Activated effector memory CD4-positive, alpha-beta T cell treated with anti-CD3 and anti-CD28 coated beads, Interleukin-2, amount 50 U/mL, for 16 hours (primary cell): ENCODE measurements at regions not wholly inside any gene's neighbourhood (a gene's known extent, or its start where the extent isn't known, plus 50 kb on each side); places are given as distances from the start of the nearest gene placed in this dataset.

Source experiments
- DNase-seq: peaks from one replicate; pipeline ENCODE4 v3.0.0-alpha.2; 2020

GRCh38 chr6:102493485-102493884 is 1100.0 kb downstream of the GRIK2 start:
- DNase-seq = no peak

DNA sequence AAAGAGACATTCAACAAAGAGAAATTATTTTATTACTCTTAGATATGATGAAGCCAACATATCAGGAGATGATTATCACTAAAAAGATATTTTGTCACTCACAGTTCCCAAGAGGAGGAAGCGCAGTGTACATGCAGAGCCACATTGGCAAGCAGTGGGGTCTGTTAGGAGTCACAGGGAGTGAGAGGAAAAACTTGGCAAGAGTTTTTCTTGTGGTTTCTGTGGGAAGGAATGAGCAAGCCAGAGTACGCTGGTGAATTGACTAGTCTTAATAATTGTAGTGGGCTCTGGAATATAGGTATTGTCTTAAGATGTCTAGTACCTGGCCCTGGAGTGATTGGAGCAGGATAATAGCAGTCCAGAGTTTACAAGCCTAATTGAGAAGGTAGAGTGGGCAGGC is 1095.2 kb downstream of the GRIK2 start:
- DNase-seq = no peak

GRCh38 chr6:102485480-102485879 is 1092.0 kb downstream of the GRIK2 start:
- DNase-seq = no peak

GRCh38 chr6:102474041-102474807 is 1080.7 kb downstream of the GRIK2 start:
- DNase-seq = no peak

DNA sequence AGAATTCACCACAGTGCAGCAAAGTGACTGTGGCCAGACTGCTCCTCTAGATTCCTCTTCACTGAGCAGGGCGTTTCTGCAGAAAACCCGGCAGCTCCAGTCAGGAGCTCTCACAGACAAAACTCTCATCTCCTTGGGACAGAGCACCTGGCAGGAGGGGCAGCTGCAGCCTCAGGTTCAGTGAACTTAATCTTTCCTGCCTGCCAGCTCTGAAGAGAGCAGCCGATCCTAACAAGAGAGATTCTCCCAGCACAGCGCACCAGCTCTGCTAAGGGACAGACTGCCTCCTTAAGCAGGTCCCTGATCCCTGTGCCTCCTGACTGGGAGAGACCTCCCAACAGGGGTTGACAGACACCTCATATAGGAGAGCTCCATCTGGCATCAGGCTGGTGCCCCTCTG is 1065.5 kb downstream of the GRIK2 start:
- DNase-seq = no peak

DNA sequence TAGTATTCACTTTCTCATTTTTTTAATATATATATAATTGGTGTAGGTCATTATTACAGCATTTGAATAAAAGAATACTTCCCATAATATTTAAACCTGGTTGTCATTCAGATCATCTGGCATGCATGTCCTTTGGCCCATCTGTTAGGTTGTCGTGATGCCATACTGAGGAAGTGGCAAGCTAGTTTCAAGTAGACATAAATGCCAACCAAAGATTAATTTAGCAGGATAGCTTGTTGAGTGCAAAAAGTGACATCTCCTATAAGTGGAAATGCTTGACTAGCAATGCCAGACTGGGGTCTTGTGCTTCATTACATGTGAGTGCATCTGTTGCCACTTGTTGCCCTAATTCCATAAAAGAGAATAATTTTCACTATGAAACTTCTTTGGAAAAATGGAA is 1044.7 kb downstream of the GRIK2 start:
- no peak for DNase-seq

GRCh38 chr6:102417368-102417998 is 1024.0 kb downstream of the GRIK2 start:
- no peak for DNase-seq

GRCh38 chr6:102415891-102416290 is 1022.4 kb downstream of the GRIK2 start:
- DNase-seq = no peak

DNA sequence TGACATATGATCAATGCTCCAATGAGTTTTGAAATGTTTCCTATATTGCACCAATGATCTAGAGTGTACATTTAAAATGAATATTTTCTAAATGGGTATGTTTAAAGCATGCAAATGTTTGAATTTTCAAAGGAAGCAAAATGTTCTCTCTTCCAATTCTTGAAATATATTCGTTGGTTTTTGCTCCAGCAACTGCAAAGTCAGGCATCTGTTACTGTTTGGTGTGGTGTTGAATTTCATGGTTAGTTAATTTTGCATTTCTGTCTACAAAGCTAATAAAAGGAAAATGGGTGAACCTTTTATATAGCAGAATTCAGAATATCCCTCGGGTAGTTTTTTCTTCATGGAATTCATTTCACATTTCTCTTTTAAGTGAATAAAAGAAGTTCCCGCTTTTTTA is 1018.3 kb downstream of the GRIK2 start:
- DNase-seq = no peak

DNA sequence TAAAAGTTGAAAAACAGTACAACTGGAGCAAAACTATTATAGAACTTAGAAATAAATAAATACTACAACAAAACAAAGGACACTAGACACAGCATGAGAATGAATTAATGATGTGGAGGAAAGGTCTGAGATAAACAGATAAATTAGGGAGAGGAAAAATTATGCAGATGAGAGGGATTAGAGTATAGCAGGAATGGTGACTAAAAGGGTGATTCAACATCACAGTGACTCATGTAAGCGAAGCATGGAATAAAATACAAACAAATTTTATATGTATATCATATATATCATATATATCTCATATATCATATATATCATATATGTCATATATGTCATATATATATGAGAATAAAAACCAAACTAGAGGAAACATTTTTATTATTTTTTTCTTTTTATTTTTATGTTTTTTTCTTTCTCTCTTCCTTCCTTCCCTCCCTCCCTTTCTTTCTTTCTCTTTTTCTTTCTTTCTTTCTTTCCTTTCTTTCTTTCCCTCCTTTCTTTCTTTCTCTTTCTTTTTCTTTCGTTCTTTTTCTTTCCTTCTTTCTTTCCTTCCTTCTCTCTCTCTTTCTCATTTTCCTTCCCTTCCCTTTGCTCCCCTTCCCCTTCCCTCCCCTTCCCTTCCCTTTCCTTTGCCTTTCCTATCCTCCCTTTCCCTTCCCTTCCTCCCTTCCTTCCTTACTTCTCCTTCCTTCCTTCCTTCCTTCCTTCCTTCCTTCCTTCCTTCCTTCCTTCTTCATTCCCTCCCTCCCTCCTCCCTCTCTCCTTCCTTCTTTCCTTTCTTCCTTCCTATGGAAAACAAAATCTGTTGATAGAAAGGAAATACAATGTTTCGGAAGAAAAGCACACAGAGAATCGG is 1014.6 kb downstream of the GRIK2 start:
- no peak for DNase-seq

DNA sequence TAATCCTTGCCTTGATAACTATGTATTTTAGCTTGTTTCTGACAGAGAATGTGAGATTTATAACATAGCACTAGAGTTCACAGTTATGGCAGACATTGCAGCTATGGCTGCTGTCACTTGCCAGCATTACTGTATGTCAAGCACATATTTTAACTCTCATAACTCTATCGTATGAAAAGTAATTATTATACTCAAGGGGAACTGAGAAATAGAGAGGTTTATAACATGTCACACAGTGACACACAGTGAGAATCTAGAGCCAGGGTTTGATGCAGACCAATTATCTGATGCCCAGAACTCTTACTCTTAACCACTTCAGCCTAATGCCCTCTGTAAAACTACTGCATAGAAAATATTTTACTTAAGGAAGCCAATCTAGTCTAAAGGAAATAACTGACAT is 1012.4 kb downstream of the GRIK2 start:
- no peak for DNase-seq

DNA sequence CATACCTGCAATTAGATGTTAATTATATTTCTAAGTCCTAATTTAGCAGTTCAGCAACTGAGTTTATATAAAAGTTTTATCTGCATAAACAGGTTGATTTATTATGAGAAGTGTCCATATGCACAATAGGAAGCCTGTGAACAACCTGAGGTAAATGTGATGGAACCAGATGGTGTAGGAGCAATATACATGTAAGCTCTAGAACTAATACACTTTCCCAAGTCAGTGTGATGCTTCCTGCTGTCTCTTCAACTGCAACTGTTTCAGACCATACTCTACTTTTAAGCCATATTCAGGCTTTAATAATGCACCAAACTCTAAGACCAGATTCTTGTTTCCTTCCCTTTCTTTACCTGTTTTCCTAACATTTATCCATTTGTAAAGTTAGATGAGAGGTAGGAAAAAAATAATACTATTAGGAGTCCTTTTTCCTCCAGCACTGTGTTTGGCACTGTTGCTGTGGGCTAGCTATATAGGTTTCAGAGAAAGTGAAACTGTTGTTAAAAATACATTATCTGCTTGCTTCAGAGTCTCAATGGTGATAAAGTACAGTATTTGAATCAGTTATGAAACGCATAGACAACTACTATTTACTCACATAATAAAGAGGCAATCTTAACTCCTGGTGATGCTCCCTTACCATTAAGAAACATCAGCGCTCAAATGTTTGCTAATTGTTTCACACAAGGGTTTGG is 1009.3 kb downstream of the GRIK2 start:
- no peak for DNase-seq

GRCh38 chr6:102398788-102399390 is 1005.4 kb downstream of the GRIK2 start:
- DNase-seq = no peak

GRCh38 chr6:102390541-102390940 is 997.0 kb downstream of the GRIK2 start:
- DNase-seq = no peak

- no peak for DNase-seq
These were observed 996.5 kb downstream of the GRIK2 start for GRCh38 chr6:102389994-102390393.

DNA sequence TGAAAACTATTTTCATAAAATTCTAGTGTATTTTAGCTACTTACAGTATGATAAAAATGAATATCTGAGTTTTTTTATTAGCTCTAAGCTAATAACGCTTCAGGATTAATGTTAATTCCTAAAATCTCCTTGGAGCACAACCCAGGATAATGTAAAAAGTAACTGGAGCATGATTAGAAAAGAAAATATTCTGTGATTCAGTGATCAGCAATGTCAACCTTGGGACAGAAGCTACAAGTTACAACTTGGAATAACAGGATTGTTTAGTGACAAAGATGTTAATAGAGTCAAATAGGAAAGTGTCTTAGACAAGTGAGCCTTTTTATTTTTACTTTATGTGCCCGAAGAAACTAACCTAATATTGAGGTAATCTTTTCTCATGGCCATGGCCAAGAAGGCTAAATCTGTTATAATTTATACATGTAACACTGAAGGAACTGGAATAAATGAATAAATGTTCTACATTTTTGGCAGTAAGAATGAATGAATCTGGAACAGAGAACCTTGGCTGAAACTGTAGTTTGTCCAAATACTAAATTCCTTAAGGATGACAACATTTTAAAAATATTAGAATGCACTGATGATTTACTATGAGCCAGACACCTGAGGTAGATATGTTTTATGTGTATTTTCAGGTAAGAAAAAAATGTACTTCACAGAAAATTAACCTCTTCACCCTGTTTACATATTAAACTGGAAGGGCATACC is 994.0 kb downstream of the GRIK2 start:
- no peak for DNase-seq

- no peak for DNase-seq
These were observed 987.7 kb downstream of the GRIK2 start for GRCh38 chr6:102381203-102381602.

- DNase-seq = no peak
These were observed 962.7 kb downstream of the GRIK2 start for GRCh38 chr6:102356170-102356569.

DNA sequence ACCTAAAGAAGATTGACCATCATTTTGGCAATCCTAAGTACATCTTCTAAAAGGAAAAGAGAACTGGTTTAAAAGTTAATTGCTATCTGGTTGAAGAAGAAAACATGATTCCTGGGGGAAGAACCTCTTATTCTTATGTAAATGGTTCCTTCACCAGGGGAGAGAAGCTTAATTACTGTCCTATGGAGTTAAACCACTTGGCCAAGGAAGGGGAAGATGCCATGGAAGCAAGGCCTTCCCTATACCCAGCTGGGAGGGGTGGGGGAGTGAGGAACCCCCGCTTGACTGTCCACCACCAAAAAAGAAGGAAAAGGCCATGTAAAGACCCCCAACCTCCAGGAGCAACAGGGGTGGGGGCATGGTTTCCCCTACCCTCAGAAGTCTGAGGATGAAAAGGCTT is 962.1 kb downstream of the GRIK2 start:
- no peak for DNase-seq

GRCh38 chr6:102352552-102352951 is 959.0 kb downstream of the GRIK2 start:
- no peak for DNase-seq

GRCh38 chr6:102344769-102345168 is 951.3 kb downstream of the GRIK2 start:
- DNase-seq = no peak

- DNase-seq = no peak
These were observed 946.8 kb downstream of the GRIK2 start for GRCh38 chr6:102340311-102340710.
